SK-N-SH treated with all-trans-retinoic acid at 6 μM for 48 hours (cell line): ENCODE measurements at regions not wholly inside any gene's neighbourhood (a gene's known extent, or its start where the extent isn't known, plus 50 kb on each side); places are given as distances from the start of the nearest gene placed in this dataset.

Source experiments
- ARNTL ChIP-seq: fragments of 450-650 bp; formaldehyde crosslinking; IDR thresholded peaks from 2 replicates; pipeline ENCODE4 v1.5.0; 2020; ENCODE audit warnings: low read depth, mild to moderate bottlenecking, moderate library complexity, borderline replicate concordance
- PATZ1 ChIP-seq: fragments of 250-450 bp; sonication (Bioruptor Pico); IDR thresholded peaks from 2 replicates; pipeline ENCODE4 v1.8.0; 2020; ENCODE audit warnings: mild to moderate bottlenecking, moderate library complexity, borderline replicate concordance
- TSHZ2 ChIP-seq: fragments of 250-450 bp; sonication (Bioruptor Pico); IDR thresholded peaks from 2 replicates; pipeline ENCODE4 v1.5.0; 2020; ENCODE audit warnings: mild to moderate bottlenecking, moderate library complexity
- ZC3H10 ChIP-seq: fragments of 250-450 bp; sonication (Bioruptor Pico); IDR thresholded peaks from 2 replicates; pipeline ENCODE4 v1.5.1; 2021; ENCODE audit warnings: mild to moderate bottlenecking, moderate library complexity
- ZFP3 ChIP-seq: fragments of 250-450 bp; sonication (Bioruptor Pico); IDR thresholded peaks from 2 replicates; pipeline ENCODE4 v1.5.0; 2020; ENCODE audit warnings: mild to moderate bottlenecking, moderate library complexity
- ZNF565 ChIP-seq: fragments of 450-650 bp; formaldehyde crosslinking; conservative IDR thresholded peaks from 2 replicates; pipeline ENCODE4 v1.5.0; 2020; ENCODE audit warnings: low read depth, mild to moderate bottlenecking, moderate library complexity

GRCh38 chr6:12422848-12423247 lies 132.7 kb downstream of the EDN1 start:
- no peak for TF ChIP-seq ZC3H10 (CRISPR knock-in tag)
- TF ChIP-seq PATZ1: no peak
- TF ChIP-seq ARNTL: no peak
- no peak for TF ChIP-seq TSHZ2
- TF ChIP-seq ZNF565 (CRISPR knock-in tag): no peak
- no peak for TF ChIP-seq ZFP3 (CRISPR knock-in tag)
